Stomach (tissue), 4 donors: ENCODE measurements at regions not wholly inside any gene's neighbourhood (a gene's known extent, or its start where the extent isn't known, plus 50 kb on each side); places are given as distances from the start of the nearest gene placed in this dataset.

Source experiments
- EP300 ChIP-seq: sonication (generic); formaldehyde crosslinking; IDR thresholded peaks from one replicate; pipeline ENCODE4 v1.6.1; 2017; ENCODE audit warnings: antibody characterized with exemption
- POLR2A ChIP-seq, 4 donors: fragments of 450-650 bp; IDR thresholded peaks; one replicate each; pipeline ENCODE4 v1.6.1; 2016; ENCODE audit warnings: antibody characterized with exemption in 4 of 4, control low read depth in 2 of 4, mild to moderate bottlenecking in 1 of 4, moderate library complexity in 1 of 4
- POLR2AphosphoS5 ChIP-seq, 3 donors: sonication (generic); formaldehyde crosslinking; IDR thresholded peaks; one replicate each; pipeline ENCODE4 v1.6.1; 2016; ENCODE audit warnings: antibody characterized with exemption in 3 of 3
- TF ChIP-seq, protein P1 (sequence below), 7 experiments: fragments of 450-650 bp in 4 of 7; fragments of 200-600 bp in 3 of 7; sonication (generic) in 3 of 7; IDR thresholded peaks; one replicate each; pipeline ENCODE4 v1.5.1; 2016 to 2019; ENCODE audit warnings: antibody characterized with exemption in 7 of 7, control low read depth in 2 of 7, mild to moderate bottlenecking in 1 of 7

DNA sequence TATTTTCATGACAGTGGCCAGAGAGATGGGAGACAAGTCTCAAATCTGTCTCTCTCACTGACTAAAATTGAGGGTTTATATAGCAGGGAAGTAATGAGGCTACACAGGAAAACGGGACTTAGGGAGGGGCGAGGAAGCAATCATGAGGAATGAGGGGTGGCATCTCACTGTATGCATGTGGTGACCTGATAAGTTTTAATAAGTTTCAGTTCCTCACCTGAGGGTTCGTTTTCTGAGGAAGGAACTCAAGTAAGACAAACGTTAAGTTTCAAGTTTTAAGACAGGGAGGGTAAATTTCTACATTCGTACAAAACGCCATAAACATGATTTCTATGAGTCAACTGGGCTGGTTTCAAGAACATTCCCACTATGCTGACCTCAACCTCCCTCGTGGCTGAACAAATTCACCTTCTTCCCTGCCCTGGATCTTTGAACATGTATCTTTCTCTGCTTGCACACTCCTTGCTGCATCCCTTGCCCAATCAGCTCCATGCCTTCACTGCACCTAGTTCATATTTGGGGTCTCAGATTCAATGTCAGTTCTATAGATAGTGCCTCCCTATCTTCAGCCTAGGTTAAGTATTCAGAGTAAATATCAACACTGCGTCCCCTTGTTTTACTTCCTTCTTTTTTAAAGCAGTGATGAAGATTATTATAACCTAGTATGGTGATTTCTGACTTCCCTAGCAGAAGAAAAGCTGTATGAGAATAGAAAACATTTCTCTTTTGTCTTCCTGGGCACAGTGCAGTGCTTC, 53.3 kb upstream of the CNTNAP5 start:
- TF ChIP-seq POLR2A (IDR thresholded peaks at IDR 0.05) (no peak), POLR2AphosphoS5 (IDR thresholded peaks at IDR 0.05) (no peak), EP300 (no peak)
- TF ChIP-seq, protein P1, sequence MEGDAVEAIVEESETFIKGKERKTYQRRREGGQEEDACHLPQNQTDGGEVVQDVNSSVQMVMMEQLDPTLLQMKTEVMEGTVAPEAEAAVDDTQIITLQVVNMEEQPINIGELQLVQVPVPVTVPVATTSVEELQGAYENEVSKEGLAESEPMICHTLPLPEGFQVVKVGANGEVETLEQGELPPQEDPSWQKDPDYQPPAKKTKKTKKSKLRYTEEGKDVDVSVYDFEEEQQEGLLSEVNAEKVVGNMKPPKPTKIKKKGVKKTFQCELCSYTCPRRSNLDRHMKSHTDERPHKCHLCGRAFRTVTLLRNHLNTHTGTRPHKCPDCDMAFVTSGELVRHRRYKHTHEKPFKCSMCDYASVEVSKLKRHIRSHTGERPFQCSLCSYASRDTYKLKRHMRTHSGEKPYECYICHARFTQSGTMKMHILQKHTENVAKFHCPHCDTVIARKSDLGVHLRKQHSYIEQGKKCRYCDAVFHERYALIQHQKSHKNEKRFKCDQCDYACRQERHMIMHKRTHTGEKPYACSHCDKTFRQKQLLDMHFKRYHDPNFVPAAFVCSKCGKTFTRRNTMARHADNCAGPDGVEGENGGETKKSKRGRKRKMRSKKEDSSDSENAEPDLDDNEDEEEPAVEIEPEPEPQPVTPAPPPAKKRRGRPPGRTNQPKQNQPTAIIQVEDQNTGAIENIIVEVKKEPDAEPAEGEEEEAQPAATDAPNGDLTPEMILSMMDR (IDR thresholded peaks at IDR 0.05), result no peak
